ENCODE measurements at regions not wholly inside any gene's neighbourhood (a gene's known extent, or its start where the extent isn't known, plus 50 kb on each side); places are given as distances from the start of the nearest gene placed in this dataset.

DNA sequence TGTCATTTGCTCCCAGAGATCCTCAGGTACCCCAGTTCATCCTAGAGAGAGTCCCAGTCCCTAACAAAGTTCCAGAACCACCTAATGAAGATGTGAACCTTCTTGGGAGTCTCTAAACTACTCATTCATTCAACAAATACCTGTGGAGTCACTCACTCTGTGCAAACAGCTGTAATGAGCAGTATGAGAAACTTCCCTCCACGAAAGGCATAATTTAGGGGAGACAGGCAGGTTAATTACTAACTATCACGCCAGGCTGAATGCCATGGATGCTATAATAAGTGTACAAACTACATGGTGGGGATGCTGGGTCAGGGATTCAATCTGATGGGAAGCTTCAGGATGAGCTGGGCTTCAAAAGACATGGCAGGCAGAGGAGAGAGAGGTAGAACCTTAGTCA is 70.1 kb upstream of the AFDN start:
- Histone ChIP-seq H3K36me3 (ENCODE audit: control insufficient read depth, insufficient read depth, low read length) (no peaks in the 10 kb centered on the region), H3K9me3 (ENCODE audit: control insufficient read depth, insufficient read depth, low read length) (no peaks in the 10 kb centered on the region), H3K4me1 (ENCODE audit: control insufficient read depth, insufficient read depth, low read length) (no peaks in the 10 kb centered on the region), H3K27ac (ENCODE audit: low read length) (no peak overlapping the region), H3K27me3 (ENCODE audit: control insufficient read depth, insufficient read depth, low read length) (no peaks in the 10 kb centered on the region), H3K4me3 (ENCODE audit: low read length) (no peak overlapping the region)
- WGBS (ENCODE audit: insufficient coverage, insufficient read length): no CpG with 5 or more reads among the region's 2 CpGs
- DNase-seq (ENCODE audit: low read depth, low spot score): no peak

GRCh38 chr6:167757249-167757648 is 69.5 kb upstream of the AFDN start:
- no peaks in the 10 kb centered on the region for H3K9me3 ChIP-seq (ENCODE audit: control insufficient read depth, insufficient read depth, low read length)
- no CpG with 5 or more reads among the region's 6 CpGs for WGBS (ENCODE audit: insufficient coverage, insufficient read length)
- H3K27me3 ChIP-seq (ENCODE audit: control insufficient read depth, insufficient read depth, low read length): no peaks in the 10 kb centered on the region
- no peaks in the 10 kb centered on the region for H3K36me3 ChIP-seq (ENCODE audit: control insufficient read depth, insufficient read depth, low read length)
- DNase-seq (ENCODE audit: low read depth, low spot score): no peak
- H3K4me3 ChIP-seq (ENCODE audit: low read length): no peak overlapping the region
- H3K4me1 ChIP-seq (ENCODE audit: control insufficient read depth, insufficient read depth, low read length): no peaks in the 10 kb centered on the region
- H3K27ac ChIP-seq (ENCODE audit: low read length): no peak overlapping the region

DNA sequence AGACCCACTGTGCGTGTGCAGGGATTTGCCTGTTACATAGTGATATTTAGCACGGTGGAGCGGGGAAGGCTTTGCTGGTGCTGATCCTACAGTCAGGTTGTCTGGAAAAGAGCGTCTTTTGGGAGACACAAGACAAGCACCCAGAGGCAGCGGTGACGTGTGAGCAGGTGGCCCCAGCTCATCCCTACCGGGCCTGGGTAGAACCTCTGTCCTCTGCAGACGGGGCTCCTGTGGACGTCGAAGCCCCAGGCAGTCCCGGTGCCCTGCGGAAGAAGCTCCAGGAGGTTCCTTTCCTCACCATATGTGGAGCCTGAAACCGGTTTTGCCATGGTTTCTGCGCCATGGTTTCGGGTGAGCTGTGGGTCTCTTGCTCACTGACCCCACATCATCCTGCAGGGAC is 68.9 kb upstream of the AFDN start:
- no peak overlapping the region for H3K27ac ChIP-seq (ENCODE audit: low read length)
- no peaks in the 10 kb centered on the region for H3K36me3 ChIP-seq (ENCODE audit: control insufficient read depth, insufficient read depth, low read length)
- H3K27me3 ChIP-seq (ENCODE audit: control insufficient read depth, insufficient read depth, low read length): no peaks in the 10 kb centered on the region
- no CpG with 5 or more reads among the region's 15 CpGs for WGBS (ENCODE audit: insufficient coverage, insufficient read length)
- no peak for DNase-seq (ENCODE audit: low read depth, low spot score)
- no peak overlapping the region for H3K4me3 ChIP-seq (ENCODE audit: low read length)
- H3K4me1 ChIP-seq (ENCODE audit: control insufficient read depth, insufficient read depth, low read length): no peaks in the 10 kb centered on the region
- no peaks in the 10 kb centered on the region for H3K9me3 ChIP-seq (ENCODE audit: control insufficient read depth, insufficient read depth, low read length)

GRCh38 chr6:167758309-167759023 is 68.2 kb upstream of the AFDN start:
- H3K9me3 ChIP-seq (ENCODE audit: control insufficient read depth, insufficient read depth, low read length): no peaks in the 10 kb centered on the region
- DNase-seq (ENCODE audit: low read depth, low spot score): no peak
- no peak overlapping the region for H3K27ac ChIP-seq (ENCODE audit: low read length)
- H3K4me3 ChIP-seq (ENCODE audit: low read length): no peak overlapping the region
- WGBS (ENCODE audit: insufficient coverage, insufficient read length): no CpG with 5 or more reads among the region's 20 CpGs
- no peaks in the 10 kb centered on the region for H3K36me3 ChIP-seq (ENCODE audit: control insufficient read depth, insufficient read depth, low read length)
- H3K4me1 ChIP-seq (ENCODE audit: control insufficient read depth, insufficient read depth, low read length): no peaks in the 10 kb centered on the region
- no peaks in the 10 kb centered on the region for H3K27me3 ChIP-seq (ENCODE audit: control insufficient read depth, insufficient read depth, low read length)

DNA sequence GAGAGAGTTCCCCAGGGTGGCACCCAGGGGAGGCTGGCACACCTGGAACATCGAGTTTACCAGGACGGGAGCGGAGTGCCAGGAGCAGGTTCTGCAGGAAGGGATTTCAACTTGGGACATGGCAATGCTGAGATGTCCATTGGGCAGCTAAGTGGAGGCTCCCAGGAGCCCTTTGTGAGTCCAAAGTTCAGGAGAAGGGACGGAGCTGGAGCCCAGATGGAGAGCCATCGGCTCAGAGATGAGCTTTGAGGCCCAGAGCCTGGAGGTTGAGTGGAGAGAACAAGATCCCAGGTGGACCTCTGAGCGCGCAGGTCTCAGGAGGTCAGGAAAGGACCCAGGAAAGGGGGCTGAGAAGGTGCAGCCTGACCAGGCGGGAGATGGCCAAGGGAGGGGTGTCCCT is 67.5 kb upstream of the AFDN start:
- DNase-seq (ENCODE audit: low read depth, low spot score): no peak
- Histone ChIP-seq H3K27ac (ENCODE audit: low read length) (no peak overlapping the region), H3K4me3 (ENCODE audit: low read length) (no peak overlapping the region), H3K36me3 (ENCODE audit: control insufficient read depth, insufficient read depth, low read length) (no peaks in the 10 kb centered on the region), H3K9me3 (ENCODE audit: control insufficient read depth, insufficient read depth, low read length) (no peaks in the 10 kb centered on the region), H3K27me3 (ENCODE audit: control insufficient read depth, insufficient read depth, low read length) (no peaks in the 10 kb centered on the region), H3K4me1 (ENCODE audit: control insufficient read depth, insufficient read depth, low read length) (no peaks in the 10 kb centered on the region)
- no CpG with 5 or more reads among the region's 8 CpGs for WGBS (ENCODE audit: insufficient coverage, insufficient read length)

- Histone ChIP-seq H3K36me3 (ENCODE audit: control insufficient read depth, insufficient read depth, low read length) (no peaks in the 10 kb centered on the region), H3K27ac (ENCODE audit: low read length) (no peak overlapping the region), H3K4me1 (ENCODE audit: control insufficient read depth, insufficient read depth, low read length) (no peaks in the 10 kb centered on the region), H3K4me3 (ENCODE audit: low read length) (no peak overlapping the region), H3K27me3 (ENCODE audit: control insufficient read depth, insufficient read depth, low read length) (no peaks in the 10 kb centered on the region), H3K9me3 (ENCODE audit: control insufficient read depth, insufficient read depth, low read length) (no peaks in the 10 kb centered on the region)
- no peak for DNase-seq (ENCODE audit: low read depth, low spot score)
- no CpG with 5 or more reads among the region's 17 CpGs for WGBS (ENCODE audit: insufficient coverage, insufficient read length)
These were observed 66.8 kb upstream of the AFDN start for GRCh38 chr6:167759912-167760311.

DNA sequence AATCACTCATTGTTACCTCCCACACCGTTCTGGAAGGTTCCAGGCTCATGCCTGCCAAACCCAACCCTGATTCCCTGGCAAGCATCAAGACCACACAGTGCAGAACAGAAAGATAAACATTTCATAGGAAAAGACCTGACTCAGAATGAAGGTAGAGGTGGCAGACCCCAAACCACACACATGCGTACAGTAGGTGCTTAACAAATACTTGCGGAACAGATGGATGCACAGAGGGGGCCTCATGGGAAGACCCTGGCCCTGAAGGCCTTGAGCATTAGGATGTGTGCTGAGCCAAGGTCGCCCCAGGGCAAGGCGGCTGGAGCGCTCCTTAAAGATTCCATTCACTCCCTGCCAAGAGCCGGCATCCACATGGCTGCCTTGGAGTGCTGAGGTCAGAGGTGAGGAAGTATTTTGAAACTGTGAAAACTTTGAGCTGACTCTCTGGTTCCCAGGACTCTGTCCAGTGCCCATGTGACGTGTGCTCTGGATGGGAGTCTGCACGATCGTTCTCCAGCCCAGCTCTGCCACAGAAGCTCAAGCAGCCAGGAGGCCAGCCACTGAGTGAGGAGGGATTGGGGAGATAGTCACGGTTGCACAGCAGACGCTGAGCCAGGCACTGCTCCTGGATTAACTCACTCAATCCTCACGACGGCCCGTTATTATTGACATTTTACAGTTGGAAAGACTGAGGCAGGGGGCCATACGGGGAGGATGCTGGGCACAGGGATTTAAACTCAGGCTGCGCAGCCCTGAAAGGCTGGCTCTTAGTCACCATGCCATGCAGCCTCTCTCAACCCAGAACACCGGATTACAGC is 65.5 kb upstream of the AFDN start:
- H3K36me3 ChIP-seq (ENCODE audit: control insufficient read depth, insufficient read depth, low read length): no peaks in the 10 kb centered on the region
- H3K4me1 ChIP-seq (ENCODE audit: control insufficient read depth, insufficient read depth, low read length): no peaks in the 10 kb centered on the region
- no peak overlapping the region for H3K27ac ChIP-seq (ENCODE audit: low read length)
- no peaks in the 10 kb centered on the region for H3K9me3 ChIP-seq (ENCODE audit: control insufficient read depth, insufficient read depth, low read length)
- DNase-seq (ENCODE audit: low read depth, low spot score): no peak
- WGBS (ENCODE audit: insufficient coverage, insufficient read length): no CpG with 5 or more reads among the region's 18 CpGs
- H3K27me3 ChIP-seq (ENCODE audit: control insufficient read depth, insufficient read depth, low read length): no peaks in the 10 kb centered on the region
- H3K4me3 ChIP-seq (ENCODE audit: low read length): no peak overlapping the region

GRCh38 chr6:167761794-167762258 is 64.9 kb upstream of the AFDN start:
- Histone ChIP-seq H3K4me1 (ENCODE audit: control insufficient read depth, insufficient read depth, low read length) (no peaks in the 10 kb centered on the region), H3K4me3 (ENCODE audit: low read length) (no peak overlapping the region), H3K27me3 (ENCODE audit: control insufficient read depth, insufficient read depth, low read length) (no peaks in the 10 kb centered on the region), H3K27ac (ENCODE audit: low read length) (no peak overlapping the region), H3K36me3 (ENCODE audit: control insufficient read depth, insufficient read depth, low read length) (no peaks in the 10 kb centered on the region), H3K9me3 (ENCODE audit: control insufficient read depth, insufficient read depth, low read length) (no peaks in the 10 kb centered on the region)
- DNase-seq (ENCODE audit: low read depth, low spot score): no peak
- no CpG with 5 or more reads among the region's 7 CpGs for WGBS (ENCODE audit: insufficient coverage, insufficient read length)

DNA sequence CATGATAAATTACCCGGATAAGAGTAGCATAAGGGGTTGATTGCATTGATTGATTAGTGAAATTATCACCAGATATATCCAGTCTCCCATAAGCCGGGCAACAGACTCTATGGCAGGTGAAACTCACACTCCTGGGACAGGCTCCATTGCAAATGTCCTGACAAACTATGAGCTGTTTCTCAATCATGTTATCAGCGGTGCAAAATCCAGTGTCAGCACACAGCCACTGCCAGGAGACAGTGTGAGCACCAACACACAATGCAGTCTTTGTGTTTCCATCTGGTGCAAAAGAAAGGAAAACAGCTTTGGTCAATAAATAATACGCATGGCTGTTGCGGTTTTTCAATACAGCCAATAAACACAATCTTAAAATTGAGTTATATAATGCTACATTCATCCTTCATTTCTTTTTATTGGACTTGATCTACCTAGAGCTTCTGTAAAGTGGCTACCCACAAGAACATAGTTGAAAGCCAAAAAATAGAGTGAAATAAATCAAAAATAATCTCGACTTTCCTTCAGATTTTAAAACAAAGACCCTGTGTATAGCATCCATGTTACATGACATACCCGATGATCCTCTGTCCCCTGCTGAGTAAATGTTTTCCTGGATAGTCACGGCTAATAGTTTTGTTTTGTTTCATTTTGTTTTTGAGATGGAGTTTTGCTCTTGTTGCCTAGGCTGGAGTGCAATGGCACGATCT is 64.3 kb upstream of the AFDN start:
- WGBS (ENCODE audit: insufficient coverage, insufficient read length): no CpG with 5 or more reads among the region's 9 CpGs
- Histone ChIP-seq H3K4me3 (ENCODE audit: low read length) (no peak overlapping the region), H3K36me3 (ENCODE audit: control insufficient read depth, insufficient read depth, low read length) (no peaks in the 10 kb centered on the region), H3K27me3 (ENCODE audit: control insufficient read depth, insufficient read depth, low read length) (no peaks in the 10 kb centered on the region), H3K9me3 (ENCODE audit: control insufficient read depth, insufficient read depth, low read length) (no peaks in the 10 kb centered on the region), H3K27ac (ENCODE audit: low read length) (no peak overlapping the region), H3K4me1 (ENCODE audit: control insufficient read depth, insufficient read depth, low read length) (no peaks in the 10 kb centered on the region)
- DNase-seq (ENCODE audit: low read depth, low spot score): no peak

- H3K27me3 ChIP-seq (ENCODE audit: control insufficient read depth, insufficient read depth, low read length): no peaks in the 10 kb centered on the region
- DNase-seq (ENCODE audit: low read depth, low spot score): no peak
- WGBS (ENCODE audit: insufficient coverage, insufficient read length): no CpG with 5 or more reads among the region's 11 CpGs
- H3K4me1 ChIP-seq (ENCODE audit: control insufficient read depth, insufficient read depth, low read length): no peaks in the 10 kb centered on the region
- no peak overlapping the region for H3K27ac ChIP-seq (ENCODE audit: low read length)
- no peak overlapping the region for H3K4me3 ChIP-seq (ENCODE audit: low read length)
- no peaks in the 10 kb centered on the region for H3K36me3 ChIP-seq (ENCODE audit: control insufficient read depth, insufficient read depth, low read length)
- no peaks in the 10 kb centered on the region for H3K9me3 ChIP-seq (ENCODE audit: control insufficient read depth, insufficient read depth, low read length)
These were observed 63.4 kb upstream of the AFDN start for GRCh38 chr6:167763056-167763944.

Data from iPS DF 6.9 (cell line).